ENCODE measurements at regions not wholly inside any gene's neighbourhood (a gene's known extent, or its start where the extent isn't known, plus 50 kb on each side); places are given as distances from the start of the nearest gene placed in this dataset.

GRCh38 chr15:39171944-39172368 lies 408.9 kb upstream of the THBS1 start:
- Histone ChIP-seq H3K79me2 (ENCODE audit: control insufficient read depth, insufficient read depth, low read length) (no peaks in the 10 kb centered on the region), H3K27ac (ENCODE audit: insufficient read depth, low read depth, low read length) (peak overlapping the region; percentile 87), H4K20me1 (replicated peaks; ENCODE audit: control insufficient read depth, extremely low read depth, insufficient read depth, low read length) (no peaks in the 10 kb centered on the region), H3K9me3 (replicated peaks; ENCODE audit: control insufficient read depth, insufficient read depth, low read length) (no peaks in the 10 kb centered on the region), H3K27me3 (ENCODE audit: control insufficient read depth in 2 of 2, insufficient read depth in 2 of 2, low read length in 2 of 2) (no peaks in the 10 kb centered on the region), H3K36me3 (ENCODE audit: control insufficient read depth in 2 of 2, extremely low read depth in 1 of 2, insufficient read depth in 2 of 2, low read length in 2 of 2) (no peaks in the 10 kb centered on the region), H3K4me2 (ENCODE audit: insufficient read depth, low read length) (no peak overlapping the region), H3K9me1 (replicated peaks; ENCODE audit: control insufficient read depth, extremely low read depth, insufficient read depth, low read length) (no peaks in the 10 kb centered on the region), H3K4me1 (ENCODE audit: control insufficient read depth, extremely low read depth, insufficient read depth, low read length) (peaks cover 17% of the 10 kb centered on the region), H3K4me3 (replicated peaks in 1 of 3; ENCODE audit: insufficient read depth in 1 of 3, low read depth in 1 of 3, low read length in 3 of 3) (no peak overlapping the region), H2AFZ (ENCODE audit: low read depth, low read length) (no peak overlapping the region), H3K9ac (replicated peaks; ENCODE audit: extremely low read depth, insufficient read depth, low read length) (peak overlapping the region; percentile 79)
- dilution Hi-C loops (cut with MboI; ENCODE audit: extremely low pct_ligation_motif_present, low sequenced_read_pairs) (no loop called here), intact Hi-C loops (cut with micrococcal nuclease) (loop anchor here (1.0 to 5.0 kb wide), 15 partner anchors 32 to 585 kb away; no protein-coding TSS in a partner anchor)
- POLR2A ChIA-PET, result interaction anchor here (1.0 to 3.6 kb wide), 12 partner anchors 32 to 423 kb away, joined by 3 to 44 read pairs (median 6); partner anchors contain the start of gene THBS1
- CTCF ChIA-PET, result interaction anchor here (0.6 to 2.4 kb wide), 31 partner anchors 16 to 585 kb away, joined by 3 to 47 read pairs (median 5); partner anchors contain the start of gene THBS1
- FAIRE-seq (peak; percentile 93), DNase-seq (ENCODE audit: low read depth, low spot score) (peak; percentile 99)
- BruUV-seq (replicated peaks), result no TSS peak
- TF ChIP-seq GATA2 (IDR thresholded peaks at IDR 0.05; ENCODE audit: insufficient read depth, insufficient read length, low read depth, low read length), result peak; percentile 32
- TF ChIP-seq MYC (IDR thresholded peaks at IDR 0.05; ENCODE audit: low read depth, low read length), result no peak
- TF ChIP-seq POLR2AphosphoS5 (IDR thresholded peaks at IDR 0.05; ENCODE audit: insufficient read depth, low read depth, low read length), result peak; percentile 82
- TF ChIP-seq FOS (IDR thresholded peaks at IDR 0.05; ENCODE audit: borderline replicate concordance, insufficient read depth, low read length), result peak; percentile 95
- TF ChIP-seq EZH2 (IDR thresholded peaks at IDR 0.05; ENCODE audit: borderline replicate concordance, low read depth, low read length, severe bottlenecking), result no peak
- no peak for TF ChIP-seq MAX (IDR thresholded peaks at IDR 0.05; ENCODE audit: insufficient read depth, insufficient read length)
- TF ChIP-seq JUN (IDR thresholded peaks at IDR 0.05; ENCODE audit: borderline replicate concordance, insufficient read depth, insufficient read length, low read depth), result peak; percentile 76
- TF ChIP-seq POLR2A (IDR thresholded peaks at IDR 0.05; ENCODE audit: low read depth, low read length), result peak; percentile 30
- peak; percentile 41 to 62 for TF ChIP-seq CTCF (IDR thresholded peaks at IDR 0.05; ENCODE audit: extremely low read depth in 1 of 2, insufficient read depth in 1 of 2, low read depth in 1 of 2, low read length in 2 of 2)

Measured in endothelial cell of umbilical vein (primary cell).